ENCODE measurements at regions not wholly inside any gene's neighbourhood (a gene's known extent, or its start where the extent isn't known, plus 50 kb on each side); places are given as distances from the start of the nearest gene placed in this dataset.

DNA sequence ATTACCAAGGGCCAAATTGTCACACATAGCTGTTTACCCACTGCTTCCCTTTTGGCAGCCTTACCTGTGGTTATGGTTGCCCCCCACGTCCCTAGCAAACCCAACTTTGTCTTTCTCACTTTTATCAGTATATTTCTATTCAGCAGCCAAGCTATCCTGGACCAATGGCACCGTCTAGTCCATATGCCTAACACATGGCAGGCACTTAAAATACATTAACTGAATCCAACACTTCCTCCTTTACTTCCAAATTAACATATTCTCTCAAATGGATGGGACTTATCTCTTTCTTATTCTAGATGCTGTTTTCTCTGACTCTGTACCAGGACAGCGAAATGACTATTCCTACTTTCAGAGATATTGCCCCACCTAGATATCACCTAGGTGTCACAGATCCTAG lies 50.9 kb upstream of the SLC44A1 start:
- no peak overlapping the region for H3K4me3 ChIP-seq (ENCODE audit: low read depth, low read length)
- TF ChIP-seq, protein P1, sequence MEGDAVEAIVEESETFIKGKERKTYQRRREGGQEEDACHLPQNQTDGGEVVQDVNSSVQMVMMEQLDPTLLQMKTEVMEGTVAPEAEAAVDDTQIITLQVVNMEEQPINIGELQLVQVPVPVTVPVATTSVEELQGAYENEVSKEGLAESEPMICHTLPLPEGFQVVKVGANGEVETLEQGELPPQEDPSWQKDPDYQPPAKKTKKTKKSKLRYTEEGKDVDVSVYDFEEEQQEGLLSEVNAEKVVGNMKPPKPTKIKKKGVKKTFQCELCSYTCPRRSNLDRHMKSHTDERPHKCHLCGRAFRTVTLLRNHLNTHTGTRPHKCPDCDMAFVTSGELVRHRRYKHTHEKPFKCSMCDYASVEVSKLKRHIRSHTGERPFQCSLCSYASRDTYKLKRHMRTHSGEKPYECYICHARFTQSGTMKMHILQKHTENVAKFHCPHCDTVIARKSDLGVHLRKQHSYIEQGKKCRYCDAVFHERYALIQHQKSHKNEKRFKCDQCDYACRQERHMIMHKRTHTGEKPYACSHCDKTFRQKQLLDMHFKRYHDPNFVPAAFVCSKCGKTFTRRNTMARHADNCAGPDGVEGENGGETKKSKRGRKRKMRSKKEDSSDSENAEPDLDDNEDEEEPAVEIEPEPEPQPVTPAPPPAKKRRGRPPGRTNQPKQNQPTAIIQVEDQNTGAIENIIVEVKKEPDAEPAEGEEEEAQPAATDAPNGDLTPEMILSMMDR (IDR thresholded peaks at IDR 0.05; ENCODE audit: insufficient read depth, low read depth, low read length, missing control alignments) = no peak
- DNase-seq (ENCODE audit: low read depth) = no peak

DNA sequence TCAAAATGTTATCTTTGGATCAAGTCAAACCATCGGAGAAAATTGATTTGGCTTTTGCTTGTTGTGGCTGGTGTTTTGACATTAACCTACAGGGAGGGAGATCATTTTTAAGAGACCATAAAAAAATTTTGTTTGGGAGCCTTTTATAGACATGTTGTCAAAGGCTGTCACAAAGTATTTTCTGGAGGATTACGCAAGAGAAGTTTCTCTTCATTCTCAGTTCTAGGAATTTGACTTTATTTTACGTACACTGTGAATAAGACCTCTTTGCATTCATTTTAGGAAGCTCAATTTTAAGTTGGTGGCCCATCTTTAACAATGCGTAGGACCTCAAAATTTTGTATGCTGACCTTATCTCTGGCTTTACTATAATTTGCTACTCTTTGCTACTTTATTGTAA lies 50.2 kb upstream of the SLC44A1 start:
- DNase-seq (ENCODE audit: low read depth) = no peak
- TF ChIP-seq, protein P1 (IDR thresholded peaks at IDR 0.05; ENCODE audit: insufficient read depth, low read depth, low read length, missing control alignments) = no peak
- no peak overlapping the region for H3K4me3 ChIP-seq (ENCODE audit: low read depth, low read length)

All from GM12865 (cell line).